ENCODE measurements at regions not wholly inside any gene's neighbourhood (a gene's known extent, or its start where the extent isn't known, plus 50 kb on each side); places are given as distances from the start of the nearest gene placed in this dataset.
A peak's percentile ranks its signal among the peaks of the same experiment; 100 is the strongest.

DNA sequence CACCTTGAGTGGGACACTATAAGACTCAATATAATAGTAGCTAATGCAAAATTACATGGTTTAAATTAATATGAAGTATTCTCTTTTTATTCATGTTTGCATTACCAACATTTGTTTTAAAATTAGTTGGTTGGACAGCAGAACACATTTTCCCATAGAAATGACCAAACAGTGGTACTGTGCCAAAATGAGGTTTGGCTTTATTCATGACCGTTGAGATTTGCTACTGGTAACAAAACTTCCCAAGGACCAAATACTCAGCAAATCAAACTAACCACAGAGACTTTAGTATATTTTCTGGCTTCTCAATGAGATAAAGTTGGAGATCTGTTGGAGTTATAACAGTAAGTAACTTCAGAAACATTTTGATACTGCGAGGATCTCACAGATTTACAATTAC is 637.8 kb upstream of the MEF2C start:
- DNase-seq = no peak

DNA sequence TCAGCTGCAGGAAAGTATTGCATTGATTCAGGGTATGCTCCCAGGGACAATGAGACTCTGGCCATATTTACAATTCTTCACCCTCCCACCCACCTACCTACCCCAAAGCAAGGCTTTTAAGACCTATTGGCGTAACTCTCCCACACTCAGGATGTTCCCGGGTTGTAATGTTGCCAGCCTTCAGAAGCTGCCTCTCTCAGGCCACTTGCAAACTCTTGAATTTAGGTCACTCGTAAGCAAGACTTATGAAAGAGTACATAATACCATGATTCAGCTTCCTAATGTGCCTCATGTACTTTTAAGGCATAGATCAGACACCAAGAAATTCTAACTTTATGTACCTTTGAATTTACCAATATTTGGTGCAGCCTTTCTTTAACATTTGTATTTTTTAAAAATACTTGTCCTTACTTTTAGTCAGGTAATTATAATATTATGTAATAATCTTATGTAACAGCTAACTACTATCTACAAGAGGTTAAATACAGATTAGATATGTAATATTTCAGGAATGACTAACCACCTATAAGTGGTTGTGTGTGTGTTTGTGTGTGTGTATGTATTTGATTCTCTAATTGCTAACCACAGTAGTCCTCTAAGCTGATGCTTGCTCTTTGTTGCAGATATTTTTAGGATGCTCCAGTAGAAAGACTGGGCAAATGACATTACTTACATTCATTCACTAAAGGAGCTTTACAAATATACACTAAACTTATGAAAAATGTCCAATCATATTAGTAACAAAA is 630.5 kb upstream of the MEF2C start:
- DNase-seq = no peak

GRCh38 chr5:89504051-89504450 is 621.1 kb upstream of the MEF2C start:
- DNase-seq = no peak

DNA sequence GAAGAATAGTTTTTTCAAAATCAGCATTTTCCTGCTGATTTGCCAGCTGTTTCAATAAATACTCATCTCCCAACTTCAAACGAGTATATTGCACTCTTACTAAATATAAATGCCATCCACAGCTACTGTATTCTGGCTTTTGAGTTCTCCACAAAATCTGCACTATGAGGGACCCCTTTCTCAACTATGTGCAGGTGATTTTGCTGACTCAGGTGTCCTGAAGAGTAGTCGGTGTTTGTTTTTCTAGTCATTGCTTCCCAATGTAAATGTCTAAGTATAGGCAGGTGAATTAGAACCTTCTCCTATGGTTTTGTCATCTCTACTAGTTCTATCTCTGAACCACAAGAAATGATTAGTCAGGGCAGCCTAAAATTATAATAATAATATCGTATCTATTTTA is 616.8 kb upstream of the MEF2C start:
- no peak for DNase-seq

DNA sequence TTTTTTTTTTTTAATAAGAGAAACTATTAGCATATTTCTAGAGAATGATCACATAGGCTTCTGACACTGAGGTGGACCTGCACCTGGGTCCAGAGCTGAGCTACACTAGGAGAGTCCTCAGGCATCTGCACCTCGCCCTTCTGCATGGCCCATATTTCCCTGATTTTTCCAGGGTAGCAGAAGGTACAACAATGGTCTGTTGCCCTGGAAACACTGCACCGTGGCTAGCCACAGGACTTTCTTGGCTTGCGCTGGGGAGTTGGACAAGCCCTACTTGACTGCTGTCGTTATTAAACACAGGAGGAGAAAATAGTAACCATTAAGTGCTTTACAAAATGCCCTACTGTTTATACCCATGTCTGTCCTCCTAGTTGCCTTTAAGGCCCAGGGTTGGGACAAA is 615.7 kb upstream of the MEF2C start:
- DNase-seq = no peak

GRCh38 chr5:89493414-89493813 is 610.4 kb upstream of the MEF2C start:
- no peak for DNase-seq

GRCh38 chr5:89484962-89485361 is 602.0 kb upstream of the MEF2C start:
- DNase-seq = no peak

- DNase-seq = no peak
These were observed 597.5 kb upstream of the MEF2C start for GRCh38 chr5:89480406-89481007.

GRCh38 chr5:89478851-89479250 is 595.9 kb upstream of the MEF2C start:
- DNase-seq = no peak

GRCh38 chr5:89473196-89473595 is 590.2 kb upstream of the MEF2C start:
- DNase-seq = no peak

DNA sequence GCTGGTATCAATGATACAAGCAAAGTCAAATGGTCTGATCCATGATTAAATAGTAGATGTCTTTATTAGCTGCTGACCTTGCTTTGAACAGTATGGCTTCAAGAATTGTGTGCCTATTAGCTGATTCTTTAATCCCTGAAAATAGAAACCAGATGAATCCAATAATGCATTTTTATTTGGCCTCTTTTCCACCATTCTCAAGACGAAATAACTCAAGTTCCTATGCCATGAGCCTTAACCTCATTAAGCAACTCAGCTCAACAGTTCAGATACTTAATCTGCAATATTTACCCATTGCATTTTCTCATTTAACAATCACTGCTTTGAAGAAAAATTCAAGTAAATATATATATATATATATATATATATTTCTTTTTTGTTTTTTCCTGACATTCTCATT is 588.6 kb upstream of the MEF2C start:
- no peak for DNase-seq

DNA sequence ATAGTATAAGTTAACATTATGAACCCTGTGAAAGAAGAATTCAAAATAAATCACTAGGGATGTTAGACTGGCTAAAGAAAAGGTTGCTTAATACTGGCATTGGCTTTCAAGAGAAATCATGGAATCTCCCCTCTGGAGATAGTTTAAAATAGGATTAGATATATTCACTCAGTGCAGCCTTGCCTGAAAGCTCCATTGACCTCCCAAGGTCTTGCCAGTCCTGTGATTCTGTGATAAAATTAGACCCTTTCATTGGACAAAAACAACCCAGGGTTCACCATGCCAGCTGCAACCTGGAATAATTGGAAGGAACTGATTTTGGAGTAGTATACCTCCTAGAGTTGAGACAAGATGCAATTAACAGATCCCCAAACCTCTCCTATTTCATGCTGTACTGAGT is 588.1 kb upstream of the MEF2C start:
- no peak for DNase-seq

DNA sequence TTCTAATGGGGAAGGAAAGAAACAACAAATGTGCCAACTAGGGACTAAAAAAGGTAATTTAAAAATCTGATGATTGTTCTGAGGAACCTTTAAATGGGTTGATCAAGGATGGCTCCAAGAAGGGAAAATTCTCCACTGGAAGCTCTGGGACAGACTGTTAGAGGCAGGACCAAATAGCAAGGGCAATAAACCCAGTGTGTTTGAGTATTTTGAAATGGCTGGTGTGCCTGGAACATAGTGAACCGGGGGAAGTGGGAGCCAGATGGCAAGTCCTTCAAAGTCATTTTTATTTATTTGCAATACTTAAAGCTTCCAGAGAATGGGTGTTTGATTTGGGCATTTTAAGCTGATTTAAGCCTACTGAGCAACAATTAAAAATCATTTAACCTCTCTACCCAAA is 587.7 kb upstream of the MEF2C start:
- DNase-seq = no peak

DNA sequence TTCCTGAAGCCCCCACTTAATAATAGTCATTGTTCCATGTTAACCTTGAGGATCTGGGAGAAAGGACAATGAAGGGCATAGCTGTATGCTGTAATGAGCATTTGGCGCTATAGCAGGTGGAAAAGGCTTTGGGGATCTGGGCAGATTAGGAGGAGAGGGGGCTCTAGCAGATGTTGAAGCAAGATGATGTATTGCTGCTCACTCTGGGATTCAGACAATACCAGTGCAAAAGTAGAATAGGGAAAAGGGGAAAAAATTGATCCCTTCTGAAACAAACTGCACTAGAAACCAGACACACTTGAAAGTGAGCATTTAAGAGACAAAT is 575.3 kb upstream of the MEF2C start:
- no peak for DNase-seq

DNA sequence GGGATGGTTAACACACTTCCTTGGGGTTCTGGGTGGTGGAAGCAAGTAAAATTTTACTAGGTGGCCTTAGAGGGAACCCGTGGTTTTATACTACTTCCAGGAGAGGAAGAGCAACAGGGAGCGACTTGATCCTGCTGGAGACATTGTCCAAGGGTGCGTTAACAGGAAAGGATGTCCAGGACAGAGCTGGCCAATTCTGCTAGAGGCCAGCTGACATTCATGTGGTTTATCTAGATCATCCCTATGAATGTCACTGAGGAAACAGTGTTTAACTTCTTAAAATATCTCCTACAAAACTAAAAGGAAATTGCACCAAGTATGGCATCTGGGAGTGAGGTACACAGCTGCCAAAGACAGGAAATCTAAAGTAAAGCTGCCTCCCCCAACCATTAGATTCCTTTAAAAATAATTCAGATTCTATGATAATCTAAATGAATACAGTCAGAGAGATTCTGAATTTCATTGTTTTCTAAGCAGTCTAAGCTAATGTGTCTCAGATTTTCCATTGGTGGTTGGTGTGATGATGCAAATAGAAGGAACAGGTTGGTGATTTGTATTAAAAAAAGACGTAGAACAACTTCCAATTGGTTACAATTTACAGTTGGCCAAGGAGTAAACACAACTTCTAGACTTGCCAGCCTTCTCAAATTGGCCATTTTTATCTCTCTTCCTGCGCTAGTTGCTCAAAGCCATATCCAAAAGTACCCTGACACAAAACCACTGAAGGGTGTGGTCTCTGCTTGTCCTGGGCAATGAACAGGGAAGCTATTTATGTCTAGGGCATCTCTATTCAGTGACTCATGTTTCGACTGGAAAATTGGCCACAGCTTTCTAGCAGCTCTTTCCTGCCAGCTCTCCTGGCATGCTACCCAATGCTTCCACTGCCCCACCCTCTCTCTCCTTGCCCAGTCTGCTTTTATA is 574.7 kb upstream of the MEF2C start:
- DNase-seq = peak; percentile 23

DNA sequence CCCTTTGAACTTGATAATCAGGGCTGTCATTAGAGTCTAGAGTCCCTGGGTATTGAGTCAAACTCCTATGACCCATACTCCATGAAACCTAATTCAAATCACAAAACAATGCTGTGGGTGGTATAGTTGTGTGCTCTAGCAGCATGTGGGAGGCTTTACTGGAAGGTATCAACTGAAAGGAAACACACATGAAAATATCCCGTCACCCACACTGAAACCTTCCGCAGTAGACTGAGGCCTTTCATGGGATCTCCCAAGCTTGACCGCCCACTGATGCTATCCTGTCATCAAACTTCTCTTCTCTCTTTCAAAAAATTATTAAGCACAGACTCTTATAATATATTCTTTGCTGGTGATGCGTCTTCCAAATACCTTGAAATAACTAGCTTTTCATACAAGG is 569.1 kb upstream of the MEF2C start:
- DNase-seq = no peak

DNA sequence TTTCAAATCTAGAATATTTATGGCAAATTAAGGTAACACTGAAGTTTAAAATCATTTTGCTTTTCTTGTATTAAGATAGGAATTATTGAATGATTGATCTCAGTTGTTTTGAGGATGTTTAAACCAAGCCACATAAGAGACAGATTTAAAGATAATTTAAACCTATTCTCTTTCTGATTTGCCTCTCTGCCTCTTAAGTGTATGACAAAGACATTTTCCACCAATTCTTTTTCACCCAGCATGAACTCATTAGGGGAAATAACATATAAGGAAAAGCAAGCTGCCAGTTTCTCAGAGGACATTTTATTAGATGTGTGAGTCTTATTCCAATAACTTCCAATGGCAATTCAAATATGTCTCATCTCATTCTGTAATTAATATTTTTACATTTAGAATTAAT is 568.3 kb upstream of the MEF2C start:
- DNase-seq = no peak

GRCh38 chr5:89450149-89450538 is 567.2 kb upstream of the MEF2C start:
- no peak for DNase-seq

- no peak for DNase-seq
These were observed 566.6 kb upstream of the MEF2C start for GRCh38 chr5:89449392-89450148.

- DNase-seq = no peak
These were observed 564.0 kb upstream of the MEF2C start for GRCh38 chr5:89447027-89447426.

DNA sequence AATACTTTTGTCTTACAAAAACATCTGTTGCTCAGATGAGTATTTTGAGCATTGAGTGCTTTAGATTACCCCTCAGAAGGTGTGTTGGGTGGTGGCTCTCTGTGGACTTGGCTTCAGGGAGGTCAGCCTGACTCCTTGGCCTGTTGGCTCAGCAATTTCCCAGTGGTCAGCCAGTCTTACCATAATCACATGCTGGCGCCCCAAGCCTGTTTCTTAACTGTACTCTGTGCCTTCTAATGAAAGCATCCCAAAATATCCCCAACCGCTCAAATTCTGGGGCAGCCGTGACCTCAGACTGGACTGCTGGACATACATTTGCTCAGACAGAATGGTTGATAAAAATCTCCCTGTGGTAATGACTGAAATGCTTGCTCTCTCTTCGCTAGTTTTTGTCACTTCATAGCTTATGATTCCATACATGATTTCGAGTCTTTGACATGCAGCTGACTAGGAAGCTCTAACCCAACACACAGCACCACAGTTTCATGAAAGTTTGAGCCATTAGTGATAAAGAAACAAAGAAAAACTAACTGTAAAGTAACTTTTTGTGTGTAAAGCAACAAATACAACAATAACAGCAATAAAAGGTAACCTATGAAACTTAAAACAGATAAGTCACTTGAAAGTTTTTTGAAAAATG is 562.2 kb upstream of the MEF2C start:
- DNase-seq = no peak

GRCh38 chr5:89444088-89444487 is 561.1 kb upstream of the MEF2C start:
- DNase-seq = no peak

- DNase-seq = no peak
These were observed 560.5 kb upstream of the MEF2C start for GRCh38 chr5:89443508-89443907.

Measured in NCI-H1105 treated with DMSO at 0.1 percent for 48 hours (cell line).